ENCODE measurements at regions not wholly inside any gene's neighbourhood (a gene's known extent, or its start where the extent isn't known, plus 50 kb on each side); places are given as distances from the start of the nearest gene placed in this dataset.

GRCh38 chr4:132526652-132527051 lies 622.4 kb upstream of the PCDH10 start:
- TF ChIP-seq GATA3 (IDR thresholded peaks at IDR 0.05; ENCODE audit: low read depth, low read length): no peak
- TF ChIP-seq GATA2 (IDR thresholded peaks at IDR 0.05; ENCODE audit: low read depth, low read length): no peak

All from SH-SY5Y (cell line).